HepG2 (cell line): ENCODE measurements at regions not wholly inside any gene's neighbourhood (a gene's known extent, or its start where the extent isn't known, plus 50 kb on each side); places are given as distances from the start of the nearest gene placed in this dataset.

Experiments used
- ATAC-seq: fragments of 200-7000 bp; cut with Tn5 transposase; 3 replicates; pipeline ENCODE4 v1.9.1; 2020; ENCODE audit warnings: mild to moderate bottlenecking, moderate library complexity
- BruUV-seq: library from RNA; stranded (reverse); fragments of 400-500 nt; replicated peaks from 2 replicates; lab custom pipeline; 2021; lab: Mats Ljungman, UMichigan
- CTCF ChIA-PET: fragments of 300-600 bp; formaldehyde crosslinking; extraction: SDS; loops from one replicate; lab custom pipeline; 2021; ENCODE audit warnings: low total read pairs, inconsistent platforms, low intra/inter-chr PET ratio; lab: Yijun Ruan, JAX
- POLR2A ChIA-PET: fragments of 350-600 bp; sonication (Branson Sonifier 250); formaldehyde crosslinking; loops from one replicate; lab custom pipeline; 2020; ENCODE audit warnings: antibody characterized with exemption, inconsistent platforms; lab: Yijun Ruan, JAX
- DNase-seq: peaks from one replicate; pipeline ENCODE4 v3.0.0-alpha.2; 2015; ENCODE audit warnings: low spot score
- FAIRE-seq: peaks from 3 replicates; lab custom pipeline; 2011; peaks lifted over from hg19 to GRCh38; lab: Jason Lieb, UNC
- H2AFZ ChIP-seq: one replicate; pipeline ENCODE4 v1.6.1; 2011; ENCODE audit warnings: low read length, inconsistent platforms
- H3K27ac ChIP-seq: fragments of 300-600 bp; 3 replicates; pipeline ENCODE4 v1.8.0; 2011; ENCODE audit warnings: mixed run types, mild to moderate bottlenecking, mixed read lengths, low read length, inconsistent platforms; ENCODE audit not compliant: insufficient read depth; ENCODE audit errors: extremely low read length
- H3K27me3 ChIP-seq, 2 experiments: fragments of 200-600 bp in 1 of 2; 2 replicates in 1 of 2; 3 replicates in 1 of 2; pipeline versions ENCODE4 v1.6.0 to v1.8.0; 2011; ENCODE audit warnings: low read length in 2 of 2, mild to moderate bottlenecking in 2 of 2, moderate library complexity in 2 of 2, inconsistent platforms in 1 of 2; ENCODE audit not compliant: insufficient read depth in 2 of 2, control insufficient read depth in 1 of 2
- H3K36me3 ChIP-seq, 2 experiments: fragments of 200-600 bp in 1 of 2; replicated peaks in 1 of 2; 2 replicates in 1 of 2; 3 replicates in 1 of 2; pipeline versions ENCODE4 v1.5.1 to v1.8.0; 2011; ENCODE audit warnings: low read length in 2 of 2, inconsistent platforms in 1 of 2; ENCODE audit not compliant: insufficient read depth in 2 of 2, control insufficient read depth in 1 of 2
- H3K4me1 ChIP-seq: 2 replicates; pipeline ENCODE4 v1.5.1; 2012; ENCODE audit warnings: low read length, inconsistent platforms; ENCODE audit not compliant: insufficient read depth
- H3K4me2 ChIP-seq: 2 replicates; pipeline ENCODE4 v1.6.0; 2011; ENCODE audit warnings: low read depth, low read length, inconsistent platforms
- H3K4me3 ChIP-seq, 3 experiments: fragments of 200-600 bp in 1 of 3; sonication (generic), shearing (Covaris generic) in 1 of 3; replicated peaks in 1 of 3; 2 replicates each; pipeline ENCODE4 v1.5.1; 2011 to 2016; ENCODE audit warnings: low read length in 3 of 3, inconsistent platforms in 2 of 3, low read depth in 2 of 3, mild to moderate bottlenecking in 2 of 3, control low read depth in 1 of 3, mixed read lengths in 1 of 3; ENCODE audit not compliant: insufficient read depth in 1 of 3
- H3K79me2 ChIP-seq: one replicate; pipeline ENCODE4 v1.6.1; 2011; ENCODE audit warnings: low read length, inconsistent platforms; ENCODE audit not compliant: insufficient read depth
- H3K9ac ChIP-seq: 2 replicates; pipeline ENCODE4 v1.6.0; 2011; ENCODE audit warnings: mild to moderate bottlenecking, low read depth, low read length, inconsistent platforms; ENCODE audit not compliant: insufficient read depth
- H3K9me3 ChIP-seq: 2 replicates; pipeline ENCODE4 v1.5.1; 2012; ENCODE audit warnings: mild to moderate bottlenecking, low read length
- H4K20me1 ChIP-seq: 2 replicates; pipeline ENCODE4 v1.6.0; 2011; ENCODE audit warnings: inconsistent platforms, mild to moderate bottlenecking, low read length, moderate library complexity; ENCODE audit not compliant: insufficient read depth
- KMT2B ChIP-seq: IDR thresholded peaks from 2 replicates; pipeline ENCODE4 v1.6.1; 2016; ENCODE audit warnings: missing genetic modification reagents, missing compliant biosample characterization
- MED1 ChIP-seq: sonication (generic); formaldehyde crosslinking; IDR thresholded peaks from 2 replicates; pipeline ENCODE4 v1.4.0; 2020; ENCODE audit warnings: missing genetic modification reagents
- ZBTB38 ChIP-seq: sonication (generic); formaldehyde crosslinking; IDR thresholded peaks from 2 replicates; pipeline ENCODE4 v1.5.1; 2020; ENCODE audit warnings: mild to moderate bottlenecking, missing genetic modification reagents
- ZNF652 ChIP-seq: IDR thresholded peaks from 2 replicates; pipeline ENCODE4 v1.6.1; 2016; ENCODE audit warnings: low read depth, borderline replicate concordance
- in situ Hi-C: cut with HindIII; loops from 2 replicates; pipeline ENCODE4 v1.10.0; 2017; ENCODE audit warnings: low pct_unique_long_range_greater_than_20kb; ENCODE audit not compliant: extremely low pct_ligation_motif_present
- intact Hi-C: fragments of 100-400 bp; cut with micrococcal nuclease; formaldehyde crosslinking; loops from one replicate; pipeline ENCODE4 v1.10.0; 2022; ENCODE audit not compliant: unreplicated experiment
- TF ChIP-seq, protein P1 (sequence below): fragments of 450-650 bp; IDR thresholded peaks from 2 replicates; pipeline ENCODE4 v1.6.1; 2017; ENCODE audit warnings: mild to moderate bottlenecking
- TF ChIP-seq, protein P2 (sequence below): sonication (generic); formaldehyde crosslinking; conservative IDR thresholded peaks from 2 replicates; pipeline ENCODE4 v1.4.0; 2020; ENCODE audit warnings: mild to moderate bottlenecking, missing genetic modification reagents, moderate library complexity

DNA sequence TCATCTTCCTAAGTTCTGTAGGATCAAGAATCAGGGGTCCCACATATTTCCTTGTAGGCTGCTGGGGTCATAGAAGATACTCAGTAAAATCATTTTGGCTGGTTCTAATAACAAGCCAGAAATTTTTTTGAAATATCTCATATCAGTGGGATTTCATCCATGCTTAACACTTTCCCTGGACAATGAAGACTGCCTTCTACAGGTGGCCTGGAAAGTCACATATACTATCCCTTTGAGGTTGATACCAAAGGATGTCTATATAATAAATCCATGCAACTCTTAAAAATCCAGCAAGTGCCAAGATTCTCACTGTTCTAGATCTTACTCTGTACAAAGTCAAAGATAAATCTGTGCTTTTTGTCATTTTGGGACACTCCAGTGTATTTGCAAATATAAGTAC lies 225.8 kb upstream of the NEBL start:
- no peak for ATAC-seq
- H3K36me3 ChIP-seq, result no peaks in the 10 kb centered on the region
- no peaks in the 10 kb centered on the region for H3K27me3 ChIP-seq
- POLR2A ChIA-PET, result no interaction called here
- no peak overlapping the region for H3K27ac ChIP-seq
- TF ChIP-seq MED1 (CRISPR knock-in tag), result no peak
- no peak for TF ChIP-seq ZNF652 (CRISPR knock-in tag)
- TF ChIP-seq, protein P1, sequence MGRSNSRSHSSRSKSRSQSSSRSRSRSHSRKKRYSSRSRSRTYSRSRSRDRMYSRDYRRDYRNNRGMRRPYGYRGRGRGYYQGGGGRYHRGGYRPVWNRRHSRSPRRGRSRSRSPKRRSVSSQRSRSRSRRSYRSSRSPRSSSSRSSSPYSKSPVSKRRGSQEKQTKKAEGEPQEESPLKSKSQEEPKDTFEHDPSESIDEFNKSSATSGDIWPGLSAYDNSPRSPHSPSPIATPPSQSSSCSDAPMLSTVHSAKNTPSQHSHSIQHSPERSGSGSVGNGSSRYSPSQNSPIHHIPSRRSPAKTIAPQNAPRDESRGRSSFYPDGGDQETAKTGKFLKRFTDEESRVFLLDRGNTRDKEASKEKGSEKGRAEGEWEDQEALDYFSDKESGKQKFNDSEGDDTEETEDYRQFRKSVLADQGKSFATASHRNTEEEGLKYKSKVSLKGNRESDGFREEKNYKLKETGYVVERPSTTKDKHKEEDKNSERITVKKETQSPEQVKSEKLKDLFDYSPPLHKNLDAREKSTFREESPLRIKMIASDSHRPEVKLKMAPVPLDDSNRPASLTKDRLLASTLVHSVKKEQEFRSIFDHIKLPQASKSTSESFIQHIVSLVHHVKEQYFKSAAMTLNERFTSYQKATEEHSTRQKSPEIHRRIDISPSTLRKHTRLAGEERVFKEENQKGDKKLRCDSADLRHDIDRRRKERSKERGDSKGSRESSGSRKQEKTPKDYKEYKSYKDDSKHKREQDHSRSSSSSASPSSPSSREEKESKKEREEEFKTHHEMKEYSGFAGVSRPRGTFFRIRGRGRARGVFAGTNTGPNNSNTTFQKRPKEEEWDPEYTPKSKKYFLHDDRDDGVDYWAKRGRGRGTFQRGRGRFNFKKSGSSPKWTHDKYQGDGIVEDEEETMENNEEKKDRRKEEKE, result no peak
- no peak for TF ChIP-seq KMT2B (CRISPR knock-in tag)
- TF ChIP-seq ZBTB38, result no peak
- TF ChIP-seq, protein P2, sequence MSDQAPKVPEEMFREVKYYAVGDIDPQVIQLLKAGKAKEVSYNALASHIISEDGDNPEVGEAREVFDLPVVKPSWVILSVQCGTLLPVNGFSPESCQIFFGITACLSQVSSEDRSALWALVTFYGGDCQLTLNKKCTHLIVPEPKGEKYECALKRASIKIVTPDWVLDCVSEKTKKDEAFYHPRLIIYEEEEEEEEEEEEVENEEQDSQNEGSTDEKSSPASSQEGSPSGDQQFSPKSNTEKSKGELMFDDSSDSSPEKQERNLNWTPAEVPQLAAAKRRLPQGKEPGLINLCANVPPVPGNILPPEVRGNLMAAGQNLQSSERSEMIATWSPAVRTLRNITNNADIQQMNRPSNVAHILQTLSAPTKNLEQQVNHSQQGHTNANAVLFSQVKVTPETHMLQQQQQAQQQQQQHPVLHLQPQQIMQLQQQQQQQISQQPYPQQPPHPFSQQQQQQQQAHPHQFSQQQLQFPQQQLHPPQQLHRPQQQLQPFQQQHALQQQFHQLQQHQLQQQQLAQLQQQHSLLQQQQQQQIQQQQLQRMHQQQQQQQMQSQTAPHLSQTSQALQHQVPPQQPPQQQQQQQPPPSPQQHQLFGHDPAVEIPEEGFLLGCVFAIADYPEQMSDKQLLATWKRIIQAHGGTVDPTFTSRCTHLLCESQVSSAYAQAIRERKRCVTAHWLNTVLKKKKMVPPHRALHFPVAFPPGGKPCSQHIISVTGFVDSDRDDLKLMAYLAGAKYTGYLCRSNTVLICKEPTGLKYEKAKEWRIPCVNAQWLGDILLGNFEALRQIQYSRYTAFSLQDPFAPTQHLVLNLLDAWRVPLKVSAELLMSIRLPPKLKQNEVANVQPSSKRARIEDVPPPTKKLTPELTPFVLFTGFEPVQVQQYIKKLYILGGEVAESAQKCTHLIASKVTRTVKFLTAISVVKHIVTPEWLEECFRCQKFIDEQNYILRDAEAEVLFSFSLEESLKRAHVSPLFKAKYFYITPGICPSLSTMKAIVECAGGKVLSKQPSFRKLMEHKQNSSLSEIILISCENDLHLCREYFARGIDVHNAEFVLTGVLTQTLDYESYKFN (CRISPR knock-in tag), result no peak
- no peak overlapping the region for H2AFZ ChIP-seq
- BruUV-seq, result no TSS peak
- DNase-seq, result no peak
- no peak overlapping the region for H3K4me3 ChIP-seq
- H3K9me3 ChIP-seq, result no peaks in the 10 kb centered on the region
- no peaks in the 10 kb centered on the region for H3K79me2 ChIP-seq
- intact Hi-C loops, result no loop called here
- in situ Hi-C loops, result no loop called here
- no peaks in the 10 kb centered on the region for H4K20me1 ChIP-seq
- no peak overlapping the region for H3K9ac ChIP-seq
- no peaks in the 10 kb centered on the region for H3K4me1 ChIP-seq
- no peak for FAIRE-seq
- H3K4me2 ChIP-seq, result no peak overlapping the region
- CTCF ChIA-PET, result no interaction called here
